Neural cell (in vitro differentiated cells): ENCODE measurements at regions not wholly inside any gene's neighbourhood (a gene's known extent, or its start where the extent isn't known, plus 50 kb on each side); places are given as distances from the start of the nearest gene placed in this dataset.

Source experiments
- H2AFZ ChIP-seq: fragments of 200-600, 300-800 bp; sonication (generic), shearing (Covaris generic); 2 replicates; pipeline ENCODE4 v1.6.0; 2014; ENCODE audit warnings: low read depth, mild to moderate bottlenecking, antibody characterized with exemption, low read length, moderate library complexity
- H3F3A ChIP-seq: fragments of 200-600 bp; shearing (Covaris generic); 2 replicates; pipeline ENCODE4 v1.6.1; 2016; ENCODE audit warnings: mild to moderate bottlenecking, moderate library complexity, mixed read lengths, antibody characterized with exemption, low read length; ENCODE audit not compliant: insufficient read depth, poor library complexity, severe bottlenecking
- H3K27ac ChIP-seq: fragments of 200-600, 300-800 bp; sonication (generic), shearing (Covaris generic); 2 replicates; pipeline ENCODE4 v1.5.1; 2014; ENCODE audit warnings: mild to moderate bottlenecking, low read length, moderate library complexity
- H3K27me3 ChIP-seq: fragments of 300-800, 200-600 bp; sonication (generic), shearing (Covaris generic); 2 replicates; pipeline ENCODE4 v1.6.0; 2014; ENCODE audit warnings: mild to moderate bottlenecking, low read depth, low read length, moderate library complexity; ENCODE audit not compliant: insufficient read depth
- H3K36me3 ChIP-seq: fragments of 300-800, 200-600 bp; sonication (generic), shearing (Covaris generic); 2 replicates; pipeline ENCODE4 v1.5.1; 2014; ENCODE audit warnings: mild to moderate bottlenecking, antibody characterized with exemption, low read length, moderate library complexity; ENCODE audit not compliant: insufficient read depth
- H3K4me2 ChIP-seq: fragments of 300-800, 200-600 bp; sonication (generic), shearing (Covaris generic); 2 replicates; pipeline ENCODE4 v1.6.0; 2014; ENCODE audit warnings: mild to moderate bottlenecking, low read length
- H3K4me3 ChIP-seq: fragments of 300-800, 200-600 bp; sonication (generic), shearing (Covaris generic); 2 replicates; pipeline ENCODE4 v1.5.1; 2014; ENCODE audit warnings: mild to moderate bottlenecking, low read length, moderate library complexity
- H3K79me2 ChIP-seq: fragments of 200-600 bp; shearing (Covaris generic); replicated peaks from 2 replicates; pipeline ENCODE4 v1.6.0; 2014; ENCODE audit warnings: mild to moderate bottlenecking, low read length, moderate library complexity; ENCODE audit not compliant: insufficient read depth
- H3K9ac ChIP-seq: fragments of 300-800, 200-600 bp; sonication (generic), shearing (Covaris generic); 2 replicates; pipeline ENCODE4 v1.6.1; 2016; ENCODE audit warnings: mild to moderate bottlenecking, low read length, mixed read lengths
- H3K9me2 ChIP-seq: fragments of 200-600 bp; shearing (Covaris generic); 2 replicates; pipeline ENCODE4 v1.6.1; 2016; ENCODE audit warnings: mild to moderate bottlenecking, low read length, mixed read lengths; ENCODE audit not compliant: insufficient read depth
- H3K9me3 ChIP-seq: fragments of 200-600, 300-800 bp; sonication (generic), shearing (Covaris generic); 2 replicates; pipeline ENCODE4 v1.6.1; 2016; ENCODE audit warnings: mild to moderate bottlenecking, mixed run types, low read length, moderate library complexity, mixed read lengths
- H4K20me1 ChIP-seq: fragments of 200-600 bp; shearing (Covaris generic); 2 replicates; pipeline ENCODE4 v1.6.1; 2016; ENCODE audit warnings: mild to moderate bottlenecking, mixed run types; ENCODE audit not compliant: insufficient read depth
- EP300 ChIP-seq: fragments of 450-650 bp; conservative IDR thresholded peaks from 2 replicates; pipeline ENCODE4 v1.6.1; 2014; ENCODE audit warnings: antibody characterized with exemption, mild to moderate bottlenecking, moderate library complexity; ENCODE audit not compliant: poor library complexity, severe bottlenecking
- EZH2 ChIP-seq: fragments of 200-600, 300-800 bp; shearing (Covaris generic), sonication (generic); IDR thresholded peaks from 2 replicates; pipeline ENCODE4 v1.6.1; 2014; ENCODE audit warnings: antibody characterized with exemption, low read length, borderline replicate concordance, mild to moderate bottlenecking; ENCODE audit not compliant: insufficient read depth, poor library complexity, severe bottlenecking
- MXI1 ChIP-seq: fragments of 450-650 bp; conservative IDR thresholded peaks from 2 replicates; pipeline ENCODE4 v1.6.1; 2014; ENCODE audit warnings: antibody characterized with exemption, mild to moderate bottlenecking; ENCODE audit not compliant: poor library complexity, severe bottlenecking
- POLR2AphosphoS5 ChIP-seq: IDR thresholded peaks from 2 replicates; pipeline ENCODE4 v1.6.1; 2012
- RAD21 ChIP-seq: fragments of 450-650 bp; conservative IDR thresholded peaks from 2 replicates; pipeline ENCODE4 v1.6.1; 2014; ENCODE audit warnings: antibody characterized with exemption, mild to moderate bottlenecking, moderate library complexity
- SMC3 ChIP-seq: fragments of 450-650 bp; conservative IDR thresholded peaks from 2 replicates; pipeline ENCODE4 v1.6.1; 2014; ENCODE audit warnings: antibody characterized with exemption, mild to moderate bottlenecking, moderate library complexity; ENCODE audit not compliant: poor library complexity
- TAF1 ChIP-seq: IDR thresholded peaks from 2 replicates; pipeline ENCODE4 v1.6.1; 2012; ENCODE audit warnings: low read depth
- TF ChIP-seq, protein P1 (sequence below): IDR thresholded peaks from 2 replicates; pipeline ENCODE4 v1.6.1; 2012; ENCODE audit warnings: borderline replicate concordance
- TF ChIP-seq, protein P2 (sequence below): fragments of 450-650 bp; IDR thresholded peaks from 2 replicates; pipeline ENCODE4 v1.5.1; 2014; ENCODE audit warnings: antibody characterized with exemption, mild to moderate bottlenecking, moderate library complexity; ENCODE audit not compliant: poor library complexity, severe bottlenecking

DNA sequence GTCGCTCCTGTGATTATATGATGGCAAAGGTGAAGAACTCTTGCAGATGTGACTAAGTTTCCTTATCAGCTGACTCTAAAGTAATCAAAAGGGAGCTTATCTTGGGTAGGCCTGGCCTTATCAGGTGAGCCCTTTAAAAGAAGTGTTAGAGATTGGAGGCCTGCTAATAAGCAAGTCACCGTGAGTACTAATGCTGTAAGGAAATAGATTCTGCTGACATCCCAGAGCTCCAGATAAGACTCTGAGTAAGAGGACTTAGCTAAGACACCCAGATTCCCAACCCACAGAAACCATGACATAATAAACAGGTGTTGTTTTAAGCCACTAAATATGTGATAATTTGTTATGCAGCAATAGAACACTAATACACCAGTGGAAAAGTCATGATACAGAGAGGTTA is 99.9 kb upstream of the FAM20A start:
- Histone ChIP-seq H3F3A (no peaks in the 10 kb centered on the region), H3K9ac (no peak overlapping the region), H3K36me3 (no peaks in the 10 kb centered on the region), H2AFZ (no peak overlapping the region), H4K20me1 (no peaks in the 10 kb centered on the region), H3K9me2 (no peaks in the 10 kb centered on the region), H3K79me2 (no peaks in the 10 kb centered on the region), H3K27me3 (no peaks in the 10 kb centered on the region), H3K4me3 (no peak overlapping the region), H3K4me2 (no peak overlapping the region), H3K9me3 (no peaks in the 10 kb centered on the region), H3K27ac (no peak overlapping the region)
- TF ChIP-seq SMC3 = no peak
- no peak for TF ChIP-seq MXI1
- no peak for TF ChIP-seq POLR2AphosphoS5
- no peak for TF ChIP-seq EZH2
- TF ChIP-seq, protein P1, sequence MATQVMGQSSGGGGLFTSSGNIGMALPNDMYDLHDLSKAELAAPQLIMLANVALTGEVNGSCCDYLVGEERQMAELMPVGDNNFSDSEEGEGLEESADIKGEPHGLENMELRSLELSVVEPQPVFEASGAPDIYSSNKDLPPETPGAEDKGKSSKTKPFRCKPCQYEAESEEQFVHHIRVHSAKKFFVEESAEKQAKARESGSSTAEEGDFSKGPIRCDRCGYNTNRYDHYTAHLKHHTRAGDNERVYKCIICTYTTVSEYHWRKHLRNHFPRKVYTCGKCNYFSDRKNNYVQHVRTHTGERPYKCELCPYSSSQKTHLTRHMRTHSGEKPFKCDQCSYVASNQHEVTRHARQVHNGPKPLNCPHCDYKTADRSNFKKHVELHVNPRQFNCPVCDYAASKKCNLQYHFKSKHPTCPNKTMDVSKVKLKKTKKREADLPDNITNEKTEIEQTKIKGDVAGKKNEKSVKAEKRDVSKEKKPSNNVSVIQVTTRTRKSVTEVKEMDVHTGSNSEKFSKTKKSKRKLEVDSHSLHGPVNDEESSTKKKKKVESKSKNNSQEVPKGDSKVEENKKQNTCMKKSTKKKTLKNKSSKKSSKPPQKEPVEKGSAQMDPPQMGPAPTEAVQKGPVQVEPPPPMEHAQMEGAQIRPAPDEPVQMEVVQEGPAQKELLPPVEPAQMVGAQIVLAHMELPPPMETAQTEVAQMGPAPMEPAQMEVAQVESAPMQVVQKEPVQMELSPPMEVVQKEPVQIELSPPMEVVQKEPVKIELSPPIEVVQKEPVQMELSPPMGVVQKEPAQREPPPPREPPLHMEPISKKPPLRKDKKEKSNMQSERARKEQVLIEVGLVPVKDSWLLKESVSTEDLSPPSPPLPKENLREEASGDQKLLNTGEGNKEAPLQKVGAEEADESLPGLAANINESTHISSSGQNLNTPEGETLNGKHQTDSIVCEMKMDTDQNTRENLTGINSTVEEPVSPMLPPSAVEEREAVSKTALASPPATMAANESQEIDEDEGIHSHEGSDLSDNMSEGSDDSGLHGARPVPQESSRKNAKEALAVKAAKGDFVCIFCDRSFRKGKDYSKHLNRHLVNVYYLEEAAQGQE = no peak
- TF ChIP-seq, protein P2, sequence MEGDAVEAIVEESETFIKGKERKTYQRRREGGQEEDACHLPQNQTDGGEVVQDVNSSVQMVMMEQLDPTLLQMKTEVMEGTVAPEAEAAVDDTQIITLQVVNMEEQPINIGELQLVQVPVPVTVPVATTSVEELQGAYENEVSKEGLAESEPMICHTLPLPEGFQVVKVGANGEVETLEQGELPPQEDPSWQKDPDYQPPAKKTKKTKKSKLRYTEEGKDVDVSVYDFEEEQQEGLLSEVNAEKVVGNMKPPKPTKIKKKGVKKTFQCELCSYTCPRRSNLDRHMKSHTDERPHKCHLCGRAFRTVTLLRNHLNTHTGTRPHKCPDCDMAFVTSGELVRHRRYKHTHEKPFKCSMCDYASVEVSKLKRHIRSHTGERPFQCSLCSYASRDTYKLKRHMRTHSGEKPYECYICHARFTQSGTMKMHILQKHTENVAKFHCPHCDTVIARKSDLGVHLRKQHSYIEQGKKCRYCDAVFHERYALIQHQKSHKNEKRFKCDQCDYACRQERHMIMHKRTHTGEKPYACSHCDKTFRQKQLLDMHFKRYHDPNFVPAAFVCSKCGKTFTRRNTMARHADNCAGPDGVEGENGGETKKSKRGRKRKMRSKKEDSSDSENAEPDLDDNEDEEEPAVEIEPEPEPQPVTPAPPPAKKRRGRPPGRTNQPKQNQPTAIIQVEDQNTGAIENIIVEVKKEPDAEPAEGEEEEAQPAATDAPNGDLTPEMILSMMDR = no peak
- no peak for TF ChIP-seq RAD21
- no peak for TF ChIP-seq EP300
- TF ChIP-seq TAF1 = no peak

DNA sequence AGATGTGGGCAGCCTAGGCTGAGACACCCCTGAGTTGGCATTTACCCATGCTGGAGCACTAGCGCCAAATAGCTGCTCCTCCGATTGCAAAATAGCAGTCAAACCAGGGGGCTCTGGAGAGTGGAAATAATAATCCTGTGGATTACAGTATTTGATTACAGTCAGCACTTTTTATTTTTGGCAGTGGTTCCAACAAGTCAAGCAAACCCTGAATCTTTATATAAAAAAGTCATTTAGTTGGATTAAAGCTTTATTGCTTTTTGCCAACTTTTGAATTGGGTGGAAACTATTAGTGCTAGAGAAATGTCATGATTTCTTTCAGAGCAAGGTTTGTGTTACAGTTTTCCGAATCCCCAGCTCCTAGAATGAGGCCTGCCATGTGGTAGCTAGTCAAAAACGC is 99.3 kb upstream of the FAM20A start:
- no peaks in the 10 kb centered on the region for H4K20me1 ChIP-seq
- H3K27me3 ChIP-seq = no peaks in the 10 kb centered on the region
- no peak overlapping the region for H3K27ac ChIP-seq
- H3K9me2 ChIP-seq = no peaks in the 10 kb centered on the region
- H3K36me3 ChIP-seq = no peaks in the 10 kb centered on the region
- H3K9ac ChIP-seq = no peak overlapping the region
- H3K4me3 ChIP-seq = no peak overlapping the region
- H3K79me2 ChIP-seq = no peaks in the 10 kb centered on the region
- no peaks in the 10 kb centered on the region for H3F3A ChIP-seq
- TF ChIP-seq, protein P1 = no peak
- TF ChIP-seq SMC3 (no peak), MXI1 (no peak), EZH2 (no peak), TAF1 (no peak), EP300 (no peak), POLR2AphosphoS5 (no peak)
- TF ChIP-seq, protein P2 = no peak
- H3K9me3 ChIP-seq = no peaks in the 10 kb centered on the region
- H2AFZ ChIP-seq = no peak overlapping the region
- no peak overlapping the region for H3K4me2 ChIP-seq
